DND-41 (cell line): ENCODE measurements at regions not wholly inside any gene's neighbourhood (a gene's known extent, or its start where the extent isn't known, plus 50 kb on each side); places are given as distances from the start of the nearest gene placed in this dataset.
"Not testable (repeated sequence)": the region's sequence is repeated elsewhere in the genome, so short reads cannot be mapped to it uniquely, and the experiment has no call there.

Experiments used
- ATAC-seq: fragments of 200-7000 bp; cut with Tn5 transposase; 3 replicates; pipeline ENCODE4 v1.9.1; 2021; ENCODE audit warnings: low read depth; ENCODE audit not compliant: insufficient read depth
- DNase-seq: peaks from one replicate; pipeline ENCODE4 v3.0.0-alpha.2; 2020
- H2AFZ ChIP-seq: 2 replicates; pipeline ENCODE4 v1.6.0; 2012; ENCODE audit warnings: low read depth, low read length
- H3K27ac ChIP-seq: 2 replicates; pipeline ENCODE4 v1.5.1; 2012; ENCODE audit warnings: low read length, inconsistent platforms
- H3K27me3 ChIP-seq: fragments of 200-600 bp; sonication (generic); 2 replicates; pipeline ENCODE4 v1.6.0; 2012; ENCODE audit warnings: low read length, mild to moderate bottlenecking, inconsistent platforms; ENCODE audit not compliant: insufficient read depth, poor library complexity
- H3K36me3 ChIP-seq: 2 replicates; pipeline ENCODE4 v1.5.1; 2012; ENCODE audit warnings: low read length, inconsistent platforms; ENCODE audit not compliant: insufficient read depth
- H3K4me1 ChIP-seq: 2 replicates; pipeline ENCODE4 v1.5.1; 2012; ENCODE audit warnings: mild to moderate bottlenecking, low read length; ENCODE audit not compliant: insufficient read depth
- H3K4me2 ChIP-seq: 2 replicates; pipeline ENCODE4 v1.6.0; 2012; ENCODE audit warnings: mild to moderate bottlenecking, moderate library complexity, low read length, inconsistent platforms; ENCODE audit not compliant: insufficient read depth
- H3K4me3 ChIP-seq, 2 experiments: fragments of 200-600 bp in 1 of 2; shearing (Covaris generic) in 1 of 2; 2 replicates each; pipeline ENCODE4 v1.5.1; 2012 to 2016; ENCODE audit warnings: inconsistent platforms in 2 of 2, low read length in 2 of 2, mild to moderate bottlenecking in 2 of 2, low read depth in 1 of 2, moderate library complexity in 1 of 2
- H3K79me2 ChIP-seq: 2 replicates; pipeline ENCODE4 v1.6.0; 2012; ENCODE audit warnings: low read length, inconsistent platforms; ENCODE audit not compliant: insufficient read depth
- H3K9ac ChIP-seq: 2 replicates; pipeline ENCODE4 v1.6.0; 2012; ENCODE audit warnings: low read depth, mild to moderate bottlenecking, inconsistent platforms, low read length, moderate library complexity
- H3K9me3 ChIP-seq: 2 replicates; pipeline ENCODE4 v1.5.1; 2012; ENCODE audit warnings: low read length, moderate library complexity, mild to moderate bottlenecking, inconsistent platforms; ENCODE audit not compliant: insufficient read depth, severe bottlenecking
- H4K20me1 ChIP-seq: 2 replicates; pipeline ENCODE4 v1.6.0; 2012; ENCODE audit warnings: low read length; ENCODE audit not compliant: insufficient read depth
- CTCF ChIP-seq: IDR thresholded peaks from 2 replicates; pipeline ENCODE4 v1.5.1; 2012; ENCODE audit warnings: borderline replicate concordance, low read length, moderate library complexity, mild to moderate bottlenecking; ENCODE audit not compliant: poor library complexity, severe bottlenecking; ENCODE audit errors: extremely low read depth
- EZH2 ChIP-seq: IDR thresholded peaks from 3 replicates; pipeline ENCODE4 v1.6.1; 2012; ENCODE audit warnings: borderline replicate concordance, low read depth, mild to moderate bottlenecking, moderate library complexity, low read length, inconsistent platforms; ENCODE audit not compliant: severe bottlenecking

GRCh38 chr1:232344791-232345399 is 285.0 kb downstream of the SIPA1L2 start:
- Histone ChIP-seq H3K4me1 (no peaks in the 10 kb centered on the region), H3K27ac (no peak overlapping the region), H3K4me2 (no peak overlapping the region), H3K79me2 (no peaks in the 10 kb centered on the region), H3K9ac (no peak overlapping the region), H3K9me3 (peaks cover 4% of the 10 kb centered on the region), H2AFZ (no peak overlapping the region), H4K20me1 (no peaks in the 10 kb centered on the region), H3K27me3 (no peaks in the 10 kb centered on the region), H3K4me3 (no peak overlapping the region), H3K36me3 (no peaks in the 10 kb centered on the region)
- no peak for TF ChIP-seq CTCF
- no peak for TF ChIP-seq EZH2
- ATAC-seq (no peak), DNase-seq (no peak)

GRCh38 chr1:232344186-232344585 is 285.7 kb downstream of the SIPA1L2 start:
- not testable (repeated sequence) for DNase-seq, H4K20me1 ChIP-seq, H3K27me3 ChIP-seq, H3K4me2 ChIP-seq, H3K4me3 ChIP-seq, H3K79me2 ChIP-seq, H2AFZ ChIP-seq, H3K4me1 ChIP-seq, H3K36me3 ChIP-seq, H3K9ac ChIP-seq, H3K9me3 ChIP-seq, ATAC-seq, H3K27ac ChIP-seq

GRCh38 chr1:232340446-232340845 is 289.5 kb downstream of the SIPA1L2 start:
- peaks cover 4% of the 10 kb centered on the region for H3K9me3 ChIP-seq
- H3K4me2 ChIP-seq: no peak overlapping the region
- H3K27ac ChIP-seq: no peak overlapping the region
- H2AFZ ChIP-seq: no peak overlapping the region
- no peak overlapping the region for H3K4me3 ChIP-seq
- no peak for DNase-seq
- no peak overlapping the region for H3K9ac ChIP-seq
- H3K27me3 ChIP-seq: peaks cover 6% of the 10 kb centered on the region
- no peak for ATAC-seq
- H3K79me2 ChIP-seq: no peaks in the 10 kb centered on the region
- H3K36me3 ChIP-seq: no peaks in the 10 kb centered on the region
- TF ChIP-seq CTCF (no peak), EZH2 (no peak)
- H3K4me1 ChIP-seq: no peaks in the 10 kb centered on the region
- no peaks in the 10 kb centered on the region for H4K20me1 ChIP-seq

GRCh38 chr1:232339073-232339472 is 290.9 kb downstream of the SIPA1L2 start:
- H4K20me1 ChIP-seq: no peaks in the 10 kb centered on the region
- no peaks in the 10 kb centered on the region for H3K4me1 ChIP-seq
- H3K27ac ChIP-seq: no peak overlapping the region
- H3K36me3 ChIP-seq: no peaks in the 10 kb centered on the region
- TF ChIP-seq EZH2 (no peak), CTCF (no peak)
- no peak overlapping the region for H2AFZ ChIP-seq
- no peak overlapping the region for H3K9ac ChIP-seq
- H3K79me2 ChIP-seq: no peaks in the 10 kb centered on the region
- H3K4me3 ChIP-seq: no peak overlapping the region
- ATAC-seq (no peak), DNase-seq (no peak)
- no peaks in the 10 kb centered on the region for H3K9me3 ChIP-seq
- peaks cover 6% of the 10 kb centered on the region for H3K27me3 ChIP-seq
- H3K4me2 ChIP-seq: no peak overlapping the region
